Loucy (cell line): ENCODE measurements at regions not wholly inside any gene's neighbourhood (a gene's known extent, or its start where the extent isn't known, plus 50 kb on each side); places are given as distances from the start of the nearest gene placed in this dataset.

Experiments used
- H2AFZ ChIP-seq: fragments of 200-600 bp; sonication (generic); 2 replicates; pipeline ENCODE4 v1.6.0; 2016; ENCODE audit warnings: antibody characterized with exemption, mild to moderate bottlenecking, low read length, moderate library complexity
- H3F3A ChIP-seq: fragments of 200-600 bp; 2 replicates; pipeline ENCODE4 v1.6.0; 2016; ENCODE audit warnings: antibody characterized with exemption, low read depth, mild to moderate bottlenecking
- H3K27me3 ChIP-seq: fragments of 200-600 bp; sonication (generic); 2 replicates; pipeline ENCODE4 v1.6.1; 2014; ENCODE audit warnings: low read length, mild to moderate bottlenecking; ENCODE audit not compliant: insufficient read depth, poor library complexity, severe bottlenecking
- H3K36me3 ChIP-seq: fragments of 200-600 bp; sonication (generic); 2 replicates; pipeline ENCODE4 v1.6.1; 2016; ENCODE audit warnings: low read length; ENCODE audit not compliant: insufficient read depth
- H3K4me1 ChIP-seq: fragments of 200-600 bp; sonication (generic); 2 replicates; pipeline ENCODE4 v1.5.1; 2014; ENCODE audit warnings: low read length, mild to moderate bottlenecking; ENCODE audit not compliant: insufficient read depth, poor library complexity, severe bottlenecking
- H3K4me2 ChIP-seq: fragments of 200-600 bp; sonication (generic); 2 replicates; pipeline ENCODE4 v1.6.0; 2014; ENCODE audit warnings: antibody characterized with exemption, low read length, low read depth, mild to moderate bottlenecking; ENCODE audit not compliant: poor library complexity, severe bottlenecking
- H3K4me3 ChIP-seq: fragments of 200-600 bp; sonication (generic); 2 replicates; pipeline ENCODE4 v1.5.1; 2014; ENCODE audit warnings: low read length, mild to moderate bottlenecking, mixed read lengths; ENCODE audit not compliant: poor library complexity, severe bottlenecking
- H3K79me2 ChIP-seq: fragments of 200-600 bp; sonication (generic); 2 replicates; pipeline ENCODE4 v1.6.1; 2014; ENCODE audit warnings: low read length; ENCODE audit not compliant: insufficient read depth
- H3K9ac ChIP-seq: fragments of 200-600 bp; sonication (generic); 2 replicates; pipeline ENCODE4 v1.6.0; 2014; ENCODE audit warnings: mild to moderate bottlenecking, low read depth, low read length, moderate library complexity; ENCODE audit not compliant: poor library complexity, severe bottlenecking
- H3K9me2 ChIP-seq: fragments of 200-600 bp; sonication (generic); replicated peaks from 2 replicates; pipeline ENCODE4 v1.6.1; 2016; ENCODE audit warnings: low read depth, low read length, mixed read lengths
- H3K9me3 ChIP-seq: fragments of 200-600 bp; sonication (generic); 2 replicates; pipeline ENCODE4 v1.6.1; 2014; ENCODE audit warnings: mild to moderate bottlenecking, antibody characterized with exemption, low read length, low read depth; ENCODE audit not compliant: insufficient read depth
- H4K20me1 ChIP-seq: fragments of 200-600 bp; sonication (generic); 2 replicates; pipeline ENCODE4 v1.6.0; 2014; ENCODE audit warnings: antibody characterized with exemption, low read length, mild to moderate bottlenecking; ENCODE audit not compliant: insufficient read depth, poor library complexity, severe bottlenecking
- EZH2phosphoT487 ChIP-seq: fragments of 200-600 bp; IDR thresholded peaks from 2 replicates; pipeline ENCODE4 v1.6.1; 2018; ENCODE audit warnings: antibody characterized with exemption, mild to moderate bottlenecking, moderate library complexity, borderline replicate concordance
- TF ChIP-seq, protein P1 (sequence below): fragments of 200-600 bp; sonication (generic); conservative IDR thresholded peaks from 2 replicates; pipeline ENCODE4 v1.5.1; 2014; ENCODE audit warnings: mild to moderate bottlenecking, antibody characterized with exemption, low read length

DNA sequence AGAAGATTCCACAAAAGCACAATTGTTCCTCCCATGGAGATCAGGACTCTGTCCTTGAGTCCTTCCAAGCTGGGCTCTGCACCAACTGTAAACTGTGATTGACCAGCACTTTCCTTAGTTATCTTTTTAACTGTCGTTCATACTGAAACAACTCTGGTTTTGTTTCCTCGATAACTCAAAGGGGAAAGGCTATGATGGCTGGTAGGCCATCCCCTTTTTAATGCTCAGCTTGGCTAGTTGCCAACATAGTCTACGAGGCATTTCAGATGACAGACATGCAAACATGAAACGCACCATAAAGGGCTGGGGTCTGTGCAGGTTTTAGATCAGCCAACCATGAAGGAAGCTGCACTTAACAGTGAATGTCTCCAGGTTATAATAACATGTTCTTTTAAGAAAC is 497.1 kb upstream of the ARID1B start:
- Histone ChIP-seq H3K79me2 (no peaks in the 10 kb centered on the region), H3K9me3 (peaks cover 10% of the 10 kb centered on the region; the same call in 1 of the 2 replicates), H3K9me2 (no peaks in the 10 kb centered on the region), H3K4me2 (peak overlapping the region; percentile 61), H2AFZ (peak overlapping the region; percentile 25; the same call in 1 of the 2 replicates), H3K36me3 (no peaks in the 10 kb centered on the region), H3K9ac (peak overlapping the region; percentile 57), H3K4me1 (peaks cover 42% of the 10 kb centered on the region), H3K27me3 (no peaks in the 10 kb centered on the region), H3K4me3 (peak overlapping the region; percentile 46), H3F3A (peaks cover 9% of the 10 kb centered on the region), H4K20me1 (no peaks in the 10 kb centered on the region)
- no peak for TF ChIP-seq EZH2phosphoT487

DNA sequence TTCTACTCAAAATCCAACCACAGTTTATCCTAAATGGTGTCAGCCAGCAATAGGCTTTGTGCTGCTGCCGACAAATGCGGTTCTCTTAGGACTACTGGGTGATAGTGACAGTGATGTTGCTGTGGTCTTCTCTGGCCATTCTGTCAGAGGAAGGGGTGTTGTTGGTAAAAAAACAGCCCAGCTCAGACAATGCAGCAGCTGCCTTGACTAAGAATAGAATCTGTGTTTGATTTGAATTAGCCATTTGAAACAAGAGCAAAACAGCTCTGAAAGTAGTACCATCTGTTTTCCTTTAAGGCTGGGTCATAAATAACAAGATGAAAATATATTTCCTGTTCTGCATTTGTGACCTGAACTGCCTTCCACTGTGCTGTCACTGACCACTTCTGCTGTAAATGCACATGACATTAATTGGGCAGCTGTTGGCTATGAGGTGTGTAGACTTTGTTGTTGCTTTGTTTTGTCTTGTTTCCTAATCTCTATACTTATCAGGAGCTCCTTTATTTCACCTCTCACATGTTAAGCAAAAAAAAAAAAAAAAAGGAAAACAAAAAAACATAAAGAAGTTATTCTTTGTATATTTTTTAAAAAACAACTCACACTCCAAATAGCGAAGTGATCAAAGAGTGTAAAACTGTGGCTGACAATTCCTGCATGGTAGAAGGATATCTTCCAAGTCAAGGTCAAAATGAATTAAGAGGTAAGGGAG is 497.8 kb upstream of the ARID1B start:
- Histone ChIP-seq H4K20me1 (no peaks in the 10 kb centered on the region), H3K27me3 (no peaks in the 10 kb centered on the region), H3K79me2 (no peaks in the 10 kb centered on the region), H2AFZ (0 out of 2 replicates have a peak overlapping the region, but pooled peaks have one; percentile 11), H3K4me3 (peak overlapping the region; percentile 46), H3K4me1 (peaks cover 42% of the 10 kb centered on the region), H3K9me2 (no peaks in the 10 kb centered on the region), H3K9ac (peak overlapping the region; percentile 57), H3K9me3 (peaks cover 10% of the 10 kb centered on the region; the same call in 1 of the 2 replicates), H3F3A (peaks cover 9% of the 10 kb centered on the region), H3K4me2 (peak overlapping the region; percentile 61), H3K36me3 (no peaks in the 10 kb centered on the region)
- no peak for TF ChIP-seq EZH2phosphoT487
- TF ChIP-seq, protein P1, sequence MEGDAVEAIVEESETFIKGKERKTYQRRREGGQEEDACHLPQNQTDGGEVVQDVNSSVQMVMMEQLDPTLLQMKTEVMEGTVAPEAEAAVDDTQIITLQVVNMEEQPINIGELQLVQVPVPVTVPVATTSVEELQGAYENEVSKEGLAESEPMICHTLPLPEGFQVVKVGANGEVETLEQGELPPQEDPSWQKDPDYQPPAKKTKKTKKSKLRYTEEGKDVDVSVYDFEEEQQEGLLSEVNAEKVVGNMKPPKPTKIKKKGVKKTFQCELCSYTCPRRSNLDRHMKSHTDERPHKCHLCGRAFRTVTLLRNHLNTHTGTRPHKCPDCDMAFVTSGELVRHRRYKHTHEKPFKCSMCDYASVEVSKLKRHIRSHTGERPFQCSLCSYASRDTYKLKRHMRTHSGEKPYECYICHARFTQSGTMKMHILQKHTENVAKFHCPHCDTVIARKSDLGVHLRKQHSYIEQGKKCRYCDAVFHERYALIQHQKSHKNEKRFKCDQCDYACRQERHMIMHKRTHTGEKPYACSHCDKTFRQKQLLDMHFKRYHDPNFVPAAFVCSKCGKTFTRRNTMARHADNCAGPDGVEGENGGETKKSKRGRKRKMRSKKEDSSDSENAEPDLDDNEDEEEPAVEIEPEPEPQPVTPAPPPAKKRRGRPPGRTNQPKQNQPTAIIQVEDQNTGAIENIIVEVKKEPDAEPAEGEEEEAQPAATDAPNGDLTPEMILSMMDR: no peak

DNA sequence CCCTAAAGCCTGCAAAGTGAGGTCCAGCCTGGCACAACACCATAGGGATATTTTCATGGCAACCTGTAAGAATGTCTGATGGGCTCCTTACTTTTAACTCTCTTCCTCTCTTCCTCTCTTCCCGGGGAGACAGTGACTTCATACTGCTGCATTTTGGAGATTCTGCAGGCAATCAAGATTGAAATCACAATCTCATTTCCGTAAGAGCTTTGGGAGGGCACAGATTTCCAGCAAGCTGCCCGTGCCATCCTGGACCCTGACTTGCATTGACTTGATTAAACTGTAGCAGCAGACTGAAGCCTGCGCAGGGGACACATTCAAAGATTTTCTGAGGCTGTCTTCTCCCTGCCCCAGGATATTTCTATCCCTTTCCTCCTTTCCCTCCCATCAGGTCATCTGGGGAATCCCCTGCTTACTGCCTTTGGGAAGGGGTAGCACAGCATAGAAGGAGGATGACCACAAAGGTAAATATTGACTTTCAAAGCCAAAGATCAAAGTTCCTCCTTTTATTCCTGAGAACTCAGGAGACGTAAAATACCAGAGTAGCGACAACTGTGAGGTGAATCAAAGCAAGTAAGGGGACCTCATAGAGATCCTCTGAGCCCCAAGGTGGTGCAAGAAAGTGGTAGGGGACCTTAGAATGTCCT is 504.0 kb upstream of the ARID1B start:
- Histone ChIP-seq H3K79me2 (no peaks in the 10 kb centered on the region), H3K27me3 (no peaks in the 10 kb centered on the region), H3K4me1 (peaks cover 22% of the 10 kb centered on the region), H3K9ac (no peak overlapping the region), H4K20me1 (no peaks in the 10 kb centered on the region), H3K4me2 (no peak overlapping the region), H2AFZ (no peak overlapping the region), H3K4me3 (no peak overlapping the region), H3K36me3 (no peaks in the 10 kb centered on the region), H3F3A (no peaks in the 10 kb centered on the region), H3K9me3 (peaks cover 10% of the 10 kb centered on the region; the same call in 1 of the 2 replicates), H3K9me2 (no peaks in the 10 kb centered on the region)
- TF ChIP-seq, protein P1: no peak
